GM23338 (cell line): ENCODE measurements at regions not wholly inside any gene's neighbourhood (a gene's known extent, or its start where the extent isn't known, plus 50 kb on each side); places are given as distances from the start of the nearest gene placed in this dataset.

Source experiments
- ATAC-seq: fragments of 200-7000 bp; cut with Tn5 transposase; 3 replicates; pipeline ENCODE4 v1.9.1; 2020
- DNase-seq: peaks from one replicate; pipeline ENCODE4 v3.0.0-alpha.2; 2015; ENCODE audit warnings: low spot score
- H2AFZ ChIP-seq: fragments of 200-600 bp; sonication (generic); 2 replicates; pipeline ENCODE4 v1.8.0; 2016; ENCODE audit warnings: antibody characterized with exemption, mild to moderate bottlenecking, moderate library complexity
- H3F3A ChIP-seq: fragments of 200-600 bp; sonication (generic); replicated peaks from 2 replicates; pipeline ENCODE4 v1.8.0; 2017; ENCODE audit warnings: antibody characterized with exemption, mixed run types, low read depth
- H3K27ac ChIP-seq: fragments of 200-600 bp; sonication (generic); 2 replicates; pipeline ENCODE4 v1.6.1; 2016; ENCODE audit warnings: low read depth
- H3K27me3 ChIP-seq: fragments of 200-600 bp; sonication (generic); 2 replicates; pipeline ENCODE4 v1.8.0; 2016; ENCODE audit warnings: mild to moderate bottlenecking, mixed run types, moderate library complexity; ENCODE audit not compliant: insufficient read depth
- H3K36me3 ChIP-seq: fragments of 200-600 bp; sonication (generic); 2 replicates; pipeline ENCODE4 v1.8.0; 2016; ENCODE audit warnings: mild to moderate bottlenecking; ENCODE audit not compliant: insufficient read depth
- H3K4me1 ChIP-seq: fragments of 200-600 bp; sonication (generic); 2 replicates; pipeline ENCODE4 v1.8.0; 2016; ENCODE audit warnings: mild to moderate bottlenecking, moderate library complexity; ENCODE audit not compliant: insufficient read depth
- H3K4me2 ChIP-seq: fragments of 200-600 bp; sonication (generic); 2 replicates; pipeline ENCODE4 v1.7.1; 2017; ENCODE audit warnings: mixed run types
- H3K4me3 ChIP-seq: fragments of 200-600 bp; sonication (generic); 2 replicates; pipeline ENCODE4 v1.6.1; 2016; ENCODE audit warnings: mixed run types
- H3K79me2 ChIP-seq: fragments of 200-600 bp; sonication (generic); replicated peaks from 2 replicates; pipeline ENCODE4 v1.8.0; 2017; ENCODE audit warnings: mild to moderate bottlenecking; ENCODE audit not compliant: insufficient read depth
- H3K9me2 ChIP-seq: fragments of 200-600 bp; sonication (generic); 2 replicates; pipeline ENCODE4 v1.8.0; 2017; ENCODE audit not compliant: insufficient read depth
- H4K20me1 ChIP-seq: fragments of 200-600 bp; sonication (generic); replicated peaks from 2 replicates; pipeline ENCODE4 v1.8.0; 2017; ENCODE audit warnings: mild to moderate bottlenecking; ENCODE audit not compliant: insufficient read depth
- H3K27ac Mint-ChIP-seq: 2 replicates; pipeline ENCODE4 v1.8.0; 2020; ENCODE audit warnings: inconsistent platforms, mild to moderate bottlenecking, moderate library complexity, mixed read lengths
- H3K27me3 Mint-ChIP-seq: 3 replicates; pipeline ENCODE4 v1.8.0; 2022; ENCODE audit warnings: low read depth, mild to moderate bottlenecking, moderate library complexity, mixed read lengths, inconsistent platforms; ENCODE audit not compliant: insufficient read depth, poor library complexity
- H3K36me3 Mint-ChIP-seq: 3 replicates; pipeline ENCODE4 v1.8.0; 2021; ENCODE audit warnings: low read depth, mild to moderate bottlenecking, inconsistent platforms, moderate library complexity, mixed read lengths
- H3K4me1 Mint-ChIP-seq: 3 replicates; pipeline ENCODE4 v1.8.0; 2020; ENCODE audit warnings: mild to moderate bottlenecking, inconsistent platforms, mixed read lengths
- H3K4me3 Mint-ChIP-seq: 3 replicates; pipeline ENCODE4 v1.8.0; 2021; ENCODE audit warnings: moderate library complexity, mild to moderate bottlenecking, inconsistent platforms, mixed read lengths
- H3K9me3 Mint-ChIP-seq: 3 replicates; pipeline ENCODE4 v1.8.0; 2020; ENCODE audit warnings: moderate library complexity, mild to moderate bottlenecking, inconsistent platforms, mixed read lengths
- CREB1 ChIP-seq: fragments of 250-450 bp; sonication (Bioruptor Pico); IDR thresholded peaks from 2 replicates; pipeline ENCODE4 v1.5.0; 2020; ENCODE audit warnings: low read depth, mild to moderate bottlenecking, moderate library complexity
- CTCF ChIP-seq, 2 experiments: fragments of 200-600 bp in 1 of 2; sonication (generic) in 1 of 2; conservative IDR thresholded peaks; 2 replicates each; pipeline versions ENCODE4 v1.5.1 to v1.6.1; 2016 to 2017; ENCODE audit warnings: antibody characterized with exemption in 2 of 2, low read depth in 2 of 2, mild to moderate bottlenecking in 2 of 2, moderate library complexity in 1 of 2
- EZH2 ChIP-seq: fragments of 200-600 bp; sonication (generic); IDR thresholded peaks from one replicate; pipeline ENCODE4 v1.8.0; 2017; ENCODE audit warnings: antibody characterized with exemption, mild to moderate bottlenecking, low read depth; ENCODE audit not compliant: unreplicated experiment
- JUNB ChIP-seq: IDR thresholded peaks from one replicate; pipeline ENCODE4 v1.6.1; 2016; ENCODE audit warnings: antibody characterized with exemption; ENCODE audit not compliant: unreplicated experiment
- NANOG ChIP-seq: IDR thresholded peaks from 2 replicates; pipeline ENCODE4 v1.6.1; 2016; ENCODE audit warnings: antibody characterized with exemption, borderline replicate concordance
- POLR2AphosphoS5 ChIP-seq: IDR thresholded peaks from 2 replicates; pipeline ENCODE4 v1.6.1; 2016; ENCODE audit warnings: antibody characterized with exemption, low read depth
- REST ChIP-seq: IDR thresholded peaks from one replicate; pipeline ENCODE4 v1.6.1; 2018; ENCODE audit warnings: antibody characterized with exemption; ENCODE audit not compliant: unreplicated experiment
- STAT1 ChIP-seq: IDR thresholded peaks from one replicate; pipeline ENCODE4 v1.6.1; 2016; ENCODE audit warnings: antibody characterized with exemption; ENCODE audit not compliant: unreplicated experiment
- ZNF114 ChIP-seq: fragments of 250-450 bp; sonication (Bioruptor Pico); IDR thresholded peaks from 2 replicates; pipeline ENCODE4 v1.5.0; 2020; ENCODE audit warnings: mild to moderate bottlenecking, moderate library complexity
- TF ChIP-seq, protein P1 (sequence below): IDR thresholded peaks from 2 replicates; pipeline ENCODE4 v1.6.1; 2016; ENCODE audit warnings: antibody characterized with exemption
- TF ChIP-seq, protein P2 (sequence below): fragments of 250-450 bp; sonication (Bioruptor Pico); IDR thresholded peaks from 2 replicates; pipeline ENCODE4 v1.5.0; 2020; ENCODE audit warnings: mild to moderate bottlenecking, moderate library complexity

DNA sequence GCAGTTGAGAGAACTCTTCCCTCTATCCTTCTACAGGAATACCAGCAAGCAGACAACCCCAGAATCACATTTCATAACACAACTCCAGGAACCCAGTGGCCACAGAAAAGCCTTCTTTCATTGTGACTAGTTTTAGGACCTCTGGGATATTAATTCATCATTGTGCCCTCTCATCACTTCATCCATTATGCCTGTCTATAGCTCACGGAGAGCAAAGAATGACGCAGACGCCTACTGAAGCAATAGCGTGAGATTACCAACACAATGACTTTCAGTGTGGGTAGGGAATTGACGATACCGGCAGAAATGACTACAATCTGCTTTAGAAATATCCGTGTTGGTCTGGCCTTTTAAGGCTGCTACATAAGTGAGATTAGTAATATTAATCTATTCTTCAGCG, 158.1 kb upstream of the FOXG1 start:
- no peaks in the 10 kb centered on the region for H3K27me3 ChIP-seq
- Mint-ChIP-seq H3K27me3 (no peaks in the 10 kb centered on the region), H3K27ac (no peak overlapping the region), H3K36me3 (no peaks in the 10 kb centered on the region), H3K9me3 (no peaks in the 10 kb centered on the region), H3K4me1 (no peaks in the 10 kb centered on the region), H3K4me3 (no peak overlapping the region)
- no peak overlapping the region for H3K27ac ChIP-seq
- no peak for ATAC-seq
- no peak overlapping the region for H3K4me2 ChIP-seq
- no peaks in the 10 kb centered on the region for H3K36me3 ChIP-seq
- no peak overlapping the region for H3K4me3 ChIP-seq
- no peak overlapping the region for H2AFZ ChIP-seq
- no peak for TF ChIP-seq REST
- TF ChIP-seq EZH2: no peak
- TF ChIP-seq ZNF114 (CRISPR knock-in tag): no peak
- TF ChIP-seq, protein P1, sequence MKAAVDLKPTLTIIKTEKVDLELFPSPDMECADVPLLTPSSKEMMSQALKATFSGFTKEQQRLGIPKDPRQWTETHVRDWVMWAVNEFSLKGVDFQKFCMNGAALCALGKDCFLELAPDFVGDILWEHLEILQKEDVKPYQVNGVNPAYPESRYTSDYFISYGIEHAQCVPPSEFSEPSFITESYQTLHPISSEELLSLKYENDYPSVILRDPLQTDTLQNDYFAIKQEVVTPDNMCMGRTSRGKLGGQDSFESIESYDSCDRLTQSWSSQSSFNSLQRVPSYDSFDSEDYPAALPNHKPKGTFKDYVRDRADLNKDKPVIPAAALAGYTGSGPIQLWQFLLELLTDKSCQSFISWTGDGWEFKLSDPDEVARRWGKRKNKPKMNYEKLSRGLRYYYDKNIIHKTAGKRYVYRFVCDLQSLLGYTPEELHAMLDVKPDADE: no peak
- TF ChIP-seq POLR2AphosphoS5: no peak
- TF ChIP-seq, protein P2, sequence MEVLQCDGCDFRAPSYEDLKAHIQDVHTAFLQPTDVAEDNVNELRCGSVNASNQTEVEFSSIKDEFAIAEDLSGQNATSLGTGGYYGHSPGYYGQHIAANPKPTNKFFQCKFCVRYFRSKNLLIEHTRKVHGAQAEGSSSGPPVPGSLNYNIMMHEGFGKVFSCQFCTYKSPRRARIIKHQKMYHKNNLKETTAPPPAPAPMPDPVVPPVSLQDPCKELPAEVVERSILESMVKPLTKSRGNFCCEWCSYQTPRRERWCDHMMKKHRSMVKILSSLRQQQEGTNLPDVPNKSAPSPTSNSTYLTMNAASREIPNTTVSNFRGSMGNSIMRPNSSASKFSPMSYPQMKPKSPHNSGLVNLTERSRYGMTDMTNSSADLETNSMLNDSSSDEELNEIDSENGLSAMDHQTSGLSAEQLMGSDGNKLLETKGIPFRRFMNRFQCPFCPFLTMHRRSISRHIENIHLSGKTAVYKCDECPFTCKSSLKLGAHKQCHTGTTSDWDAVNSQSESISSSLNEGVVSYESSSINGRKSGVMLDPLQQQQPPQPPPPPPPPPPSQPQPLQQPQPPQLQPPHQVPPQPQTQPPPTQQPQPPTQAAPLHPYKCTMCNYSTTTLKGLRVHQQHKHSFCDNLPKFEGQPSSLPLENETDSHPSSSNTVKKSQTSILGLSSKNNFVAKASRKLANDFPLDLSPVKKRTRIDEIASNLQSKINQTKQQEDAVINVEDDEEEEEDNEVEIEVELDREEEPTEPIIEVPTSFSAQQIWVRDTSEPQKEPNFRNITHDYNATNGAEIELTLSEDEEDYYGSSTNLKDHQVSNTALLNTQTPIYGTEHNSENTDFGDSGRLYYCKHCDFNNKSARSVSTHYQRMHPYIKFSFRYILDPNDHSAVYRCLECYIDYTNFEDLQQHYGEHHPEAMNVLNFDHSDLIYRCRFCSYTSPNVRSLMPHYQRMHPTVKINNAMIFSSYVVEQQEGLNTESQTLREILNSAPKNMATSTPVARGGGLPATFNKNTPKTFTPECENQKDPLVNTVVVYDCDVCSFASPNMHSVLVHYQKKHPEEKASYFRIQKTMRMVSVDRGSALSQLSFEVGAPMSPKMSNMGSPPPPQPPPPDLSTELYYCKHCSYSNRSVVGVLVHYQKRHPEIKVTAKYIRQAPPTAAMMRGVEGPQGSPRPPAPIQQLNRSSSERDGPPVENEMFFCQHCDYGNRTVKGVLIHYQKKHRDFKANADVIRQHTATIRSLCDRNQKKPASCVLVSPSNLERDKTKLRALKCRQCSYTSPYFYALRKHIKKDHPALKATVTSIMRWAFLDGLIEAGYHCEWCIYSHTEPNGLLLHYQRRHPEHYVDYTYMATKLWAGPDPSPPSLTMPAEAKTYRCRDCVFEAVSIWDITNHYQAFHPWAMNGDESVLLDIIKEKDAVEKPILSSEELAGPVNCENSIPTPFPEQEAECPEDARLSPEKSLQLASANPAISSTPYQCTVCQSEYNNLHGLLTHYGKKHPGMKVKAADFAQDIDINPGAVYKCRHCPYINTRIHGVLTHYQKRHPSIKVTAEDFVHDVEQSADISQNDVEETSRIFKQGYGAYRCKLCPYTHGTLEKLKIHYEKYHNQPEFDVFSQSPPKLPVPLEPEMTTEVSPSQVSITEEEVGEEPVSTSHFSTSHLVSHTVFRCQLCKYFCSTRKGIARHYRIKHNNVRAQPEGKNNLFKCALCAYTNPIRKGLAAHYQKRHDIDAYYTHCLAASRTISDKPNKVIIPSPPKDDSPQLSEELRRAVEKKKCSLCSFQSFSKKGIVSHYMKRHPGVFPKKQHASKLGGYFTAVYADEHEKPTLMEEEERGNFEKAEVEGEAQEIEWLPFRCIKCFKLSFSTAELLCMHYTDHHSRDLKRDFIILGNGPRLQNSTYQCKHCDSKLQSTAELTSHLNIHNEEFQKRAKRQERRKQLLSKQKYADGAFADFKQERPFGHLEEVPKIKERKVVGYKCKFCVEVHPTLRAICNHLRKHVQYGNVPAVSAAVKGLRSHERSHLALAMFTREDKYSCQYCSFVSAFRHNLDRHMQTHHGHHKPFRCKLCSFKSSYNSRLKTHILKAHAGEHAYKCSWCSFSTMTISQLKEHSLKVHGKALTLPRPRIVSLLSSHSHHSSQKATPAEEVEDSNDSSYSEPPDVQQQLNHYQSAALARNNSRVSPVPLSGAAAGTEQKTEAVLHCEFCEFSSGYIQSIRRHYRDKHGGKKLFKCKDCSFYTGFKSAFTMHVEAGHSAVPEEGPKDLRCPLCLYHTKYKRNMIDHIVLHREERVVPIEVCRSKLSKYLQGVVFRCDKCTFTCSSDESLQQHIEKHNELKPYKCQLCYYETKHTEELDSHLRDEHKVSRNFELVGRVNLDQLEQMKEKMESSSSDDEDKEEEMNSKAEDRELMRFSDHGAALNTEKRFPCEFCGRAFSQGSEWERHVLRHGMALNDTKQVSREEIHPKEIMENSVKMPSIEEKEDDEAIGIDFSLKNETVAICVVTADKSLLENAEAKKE (CRISPR knock-in tag): no peak
- TF ChIP-seq NANOG: no peak
- no peak for TF ChIP-seq CTCF (conservative IDR thresholded peaks at IDR 0.05; ENCODE audit: low read depth in 2 of 2)
- no peak for TF ChIP-seq JUNB
- no peak for TF ChIP-seq CREB1 (CRISPR knock-in tag)
- TF ChIP-seq STAT1: no peak
- H3K4me1 ChIP-seq: no peaks in the 10 kb centered on the region
- no peaks in the 10 kb centered on the region for H3F3A ChIP-seq
- DNase-seq: no peak
- H3K9me2 ChIP-seq: no peaks in the 10 kb centered on the region
- H3K79me2 ChIP-seq: no peaks in the 10 kb centered on the region
- H4K20me1 ChIP-seq: no peaks in the 10 kb centered on the region
